Peyer's patch (tissue), 4 donors: ENCODE measurements at regions not wholly inside any gene's neighbourhood (a gene's known extent, or its start where the extent isn't known, plus 50 kb on each side); places are given as distances from the start of the nearest gene placed in this dataset.

Source experiments
- POLR2A ChIP-seq, 2 donors: fragments of 450-650 bp; IDR thresholded peaks; one replicate each; pipeline ENCODE4 v1.5.1; 2017; ENCODE audit warnings: antibody characterized with exemption in 2 of 2, mild to moderate bottlenecking in 2 of 2, moderate library complexity in 2 of 2
- TF ChIP-seq, protein P1 (sequence below), 6 experiments: fragments of 450-650 bp in 4 of 6; fragments of 200-600 bp in 2 of 6; sonication (generic) in 1 of 6; IDR thresholded peaks; one replicate each; pipeline ENCODE4 v1.5.1; 2017 to 2019; ENCODE audit warnings: antibody characterized with exemption in 6 of 6, mild to moderate bottlenecking in 3 of 6, moderate library complexity in 1 of 6

GRCh38 chr11:38005597-38005996 lies 1407.6 kb upstream of the RAG2 start:
- TF ChIP-seq, protein P1, sequence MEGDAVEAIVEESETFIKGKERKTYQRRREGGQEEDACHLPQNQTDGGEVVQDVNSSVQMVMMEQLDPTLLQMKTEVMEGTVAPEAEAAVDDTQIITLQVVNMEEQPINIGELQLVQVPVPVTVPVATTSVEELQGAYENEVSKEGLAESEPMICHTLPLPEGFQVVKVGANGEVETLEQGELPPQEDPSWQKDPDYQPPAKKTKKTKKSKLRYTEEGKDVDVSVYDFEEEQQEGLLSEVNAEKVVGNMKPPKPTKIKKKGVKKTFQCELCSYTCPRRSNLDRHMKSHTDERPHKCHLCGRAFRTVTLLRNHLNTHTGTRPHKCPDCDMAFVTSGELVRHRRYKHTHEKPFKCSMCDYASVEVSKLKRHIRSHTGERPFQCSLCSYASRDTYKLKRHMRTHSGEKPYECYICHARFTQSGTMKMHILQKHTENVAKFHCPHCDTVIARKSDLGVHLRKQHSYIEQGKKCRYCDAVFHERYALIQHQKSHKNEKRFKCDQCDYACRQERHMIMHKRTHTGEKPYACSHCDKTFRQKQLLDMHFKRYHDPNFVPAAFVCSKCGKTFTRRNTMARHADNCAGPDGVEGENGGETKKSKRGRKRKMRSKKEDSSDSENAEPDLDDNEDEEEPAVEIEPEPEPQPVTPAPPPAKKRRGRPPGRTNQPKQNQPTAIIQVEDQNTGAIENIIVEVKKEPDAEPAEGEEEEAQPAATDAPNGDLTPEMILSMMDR (IDR thresholded peaks at IDR 0.05) = no peak
- no peak for TF ChIP-seq POLR2A (IDR thresholded peaks at IDR 0.05)
